Erythroblast (primary cell): ENCODE measurements at regions not wholly inside any gene's neighbourhood (a gene's known extent, or its start where the extent isn't known, plus 50 kb on each side); places are given as distances from the start of the nearest gene placed in this dataset.

ENCODE experiments used
- GATA1 ChIP-seq: IDR thresholded peaks from 2 replicates; pipeline ENCODE4 v1.6.1; 2011; ENCODE audit warnings: low read depth, mild to moderate bottlenecking, control low read depth, low read length, moderate library complexity
- POLR2A ChIP-seq: IDR thresholded peaks from 2 replicates; pipeline ENCODE4 v1.6.1; 2011; ENCODE audit warnings: mild to moderate bottlenecking, low read length

DNA sequence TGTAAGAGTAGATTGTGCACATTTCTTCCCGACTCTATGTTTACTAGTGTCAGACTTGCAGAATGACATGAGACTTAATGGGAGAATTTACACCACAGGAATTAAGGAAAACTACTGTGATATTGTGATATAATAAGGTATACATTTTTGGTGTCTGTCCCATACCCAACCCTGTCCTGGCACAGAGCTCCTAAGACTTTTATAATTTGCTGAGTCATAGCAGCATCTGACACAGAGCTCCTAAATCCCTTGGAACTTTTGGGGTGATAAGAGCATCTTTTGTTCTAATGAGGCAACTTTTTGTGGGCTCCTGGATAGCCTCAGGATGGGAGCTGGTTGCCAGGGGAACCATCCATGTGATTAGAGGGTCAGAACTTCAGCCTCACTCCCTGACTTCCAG, 1607.0 kb downstream of the RPA4 start:
- no peak for TF ChIP-seq POLR2A
- TF ChIP-seq GATA1 = no peak
